Epithelial cell of esophagus (primary cell): ENCODE measurements at regions not wholly inside any gene's neighbourhood (a gene's known extent, or its start where the extent isn't known, plus 50 kb on each side); places are given as distances from the start of the nearest gene placed in this dataset.
"Not testable (repeated sequence)": the region's sequence is repeated elsewhere in the genome, so short reads cannot be mapped to it uniquely, and the experiment has no call there.

ENCODE experiments used
- DNase-seq: peaks from one replicate; pipeline ENCODE4 v3.0.0; 2010; ENCODE audit warnings: low read depth
- H3K4me3 ChIP-seq: 2 replicates; pipeline ENCODE4 v1.5.1; 2011; ENCODE audit warnings: mild to moderate bottlenecking, low read length, control low read depth
- TF ChIP-seq, protein P1 (sequence below): IDR thresholded peaks from 2 replicates; pipeline ENCODE4 v1.5.1; 2011; ENCODE audit warnings: low read depth, mild to moderate bottlenecking, low read length, control low read depth, inconsistent platforms; ENCODE audit not compliant: insufficient read depth; ENCODE audit errors: missing control alignments

- DNase-seq, result no peak
- TF ChIP-seq, protein P1, sequence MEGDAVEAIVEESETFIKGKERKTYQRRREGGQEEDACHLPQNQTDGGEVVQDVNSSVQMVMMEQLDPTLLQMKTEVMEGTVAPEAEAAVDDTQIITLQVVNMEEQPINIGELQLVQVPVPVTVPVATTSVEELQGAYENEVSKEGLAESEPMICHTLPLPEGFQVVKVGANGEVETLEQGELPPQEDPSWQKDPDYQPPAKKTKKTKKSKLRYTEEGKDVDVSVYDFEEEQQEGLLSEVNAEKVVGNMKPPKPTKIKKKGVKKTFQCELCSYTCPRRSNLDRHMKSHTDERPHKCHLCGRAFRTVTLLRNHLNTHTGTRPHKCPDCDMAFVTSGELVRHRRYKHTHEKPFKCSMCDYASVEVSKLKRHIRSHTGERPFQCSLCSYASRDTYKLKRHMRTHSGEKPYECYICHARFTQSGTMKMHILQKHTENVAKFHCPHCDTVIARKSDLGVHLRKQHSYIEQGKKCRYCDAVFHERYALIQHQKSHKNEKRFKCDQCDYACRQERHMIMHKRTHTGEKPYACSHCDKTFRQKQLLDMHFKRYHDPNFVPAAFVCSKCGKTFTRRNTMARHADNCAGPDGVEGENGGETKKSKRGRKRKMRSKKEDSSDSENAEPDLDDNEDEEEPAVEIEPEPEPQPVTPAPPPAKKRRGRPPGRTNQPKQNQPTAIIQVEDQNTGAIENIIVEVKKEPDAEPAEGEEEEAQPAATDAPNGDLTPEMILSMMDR, result no peak
- H3K4me3 ChIP-seq, result no peak overlapping the region
These were observed 723.4 kb downstream of the TRHDE start for GRCh38 chr12:72995616-72996015.

- DNase-seq, H3K4me3 ChIP-seq: not testable (repeated sequence)
These were observed 729.6 kb downstream of the TRHDE start for GRCh38 chr12:73001806-73002205.

DNA sequence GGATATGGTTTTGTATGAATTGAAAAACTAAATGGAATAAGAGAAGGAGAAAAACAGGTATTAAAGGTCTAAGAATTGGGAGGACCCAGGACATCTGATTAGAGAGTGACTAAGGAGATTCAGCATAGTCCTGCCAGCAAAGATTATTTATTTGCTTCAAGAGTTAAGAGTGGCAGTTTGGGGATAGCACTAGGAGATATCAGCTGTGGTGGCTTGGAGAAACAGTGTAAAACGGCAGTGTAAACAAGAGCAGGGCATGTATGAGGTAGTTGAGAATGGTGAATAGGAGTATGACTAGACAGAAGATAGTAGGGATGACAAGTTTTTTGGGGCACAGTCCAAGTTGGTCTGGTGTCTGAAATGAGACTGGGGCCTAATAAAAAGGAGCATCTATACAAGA is 730.3 kb downstream of the TRHDE start:
- not testable (repeated sequence) for H3K4me3 ChIP-seq, DNase-seq

DNA sequence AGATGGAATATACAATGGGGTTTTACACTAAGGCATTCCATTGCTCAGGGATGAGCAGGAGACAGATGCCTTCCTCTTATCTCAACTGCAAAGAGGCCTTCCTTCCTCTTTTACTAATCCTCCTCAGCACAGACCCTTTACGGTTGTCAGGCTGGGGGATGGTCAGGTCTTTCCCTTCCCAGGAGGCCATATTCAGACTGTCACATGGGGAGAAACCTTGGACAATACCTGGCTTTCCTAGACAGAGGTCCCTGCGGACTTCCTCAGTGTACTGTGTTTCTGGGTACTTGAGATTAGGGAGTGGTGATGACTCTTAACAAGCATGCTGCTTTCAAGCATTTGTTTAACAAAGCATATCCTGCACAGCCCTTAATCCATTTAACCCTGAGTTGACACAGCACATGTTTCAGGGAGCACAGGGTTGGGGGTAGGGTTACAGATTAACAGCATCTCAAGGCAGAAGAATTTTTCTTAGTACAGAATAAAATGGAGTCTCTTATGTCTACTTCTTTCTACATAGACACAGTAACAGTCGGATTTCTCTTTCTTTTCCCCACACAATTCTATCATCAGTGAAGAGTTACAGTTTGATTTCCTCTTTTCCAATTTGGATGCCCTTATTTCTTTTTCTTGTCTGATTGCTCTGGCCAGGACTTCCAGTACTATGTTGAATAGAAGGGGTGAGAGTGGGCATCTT is 737.1 kb downstream of the TRHDE start:
- not testable (repeated sequence) for H3K4me3 ChIP-seq, DNase-seq

DNA sequence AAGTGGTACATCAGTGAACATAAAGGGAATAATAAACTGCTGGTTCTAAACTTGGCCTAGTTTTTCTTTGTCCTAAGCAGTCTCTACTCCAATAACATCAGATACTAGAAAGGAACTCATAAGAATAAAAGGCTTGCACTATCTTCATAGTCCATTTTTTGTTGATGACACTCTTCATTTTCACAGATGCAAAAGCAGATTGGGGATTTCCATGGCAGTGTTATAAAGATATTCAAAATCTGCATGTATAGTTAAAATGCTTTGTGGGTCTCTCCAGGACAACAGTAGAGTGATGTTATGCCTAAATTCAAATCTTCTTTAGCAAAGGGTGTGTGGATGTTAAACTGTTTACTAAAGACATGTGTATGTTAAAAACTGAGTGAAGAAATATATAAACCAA is 745.8 kb downstream of the TRHDE start:
- TF ChIP-seq, protein P1, result no peak
- DNase-seq, result no peak
- no peak overlapping the region for H3K4me3 ChIP-seq

GRCh38 chr12:73053893-73054292 is 781.7 kb downstream of the TRHDE start:
- no peak for DNase-seq
- H3K4me3 ChIP-seq, result no peak overlapping the region
- TF ChIP-seq, protein P1, result no peak

DNA sequence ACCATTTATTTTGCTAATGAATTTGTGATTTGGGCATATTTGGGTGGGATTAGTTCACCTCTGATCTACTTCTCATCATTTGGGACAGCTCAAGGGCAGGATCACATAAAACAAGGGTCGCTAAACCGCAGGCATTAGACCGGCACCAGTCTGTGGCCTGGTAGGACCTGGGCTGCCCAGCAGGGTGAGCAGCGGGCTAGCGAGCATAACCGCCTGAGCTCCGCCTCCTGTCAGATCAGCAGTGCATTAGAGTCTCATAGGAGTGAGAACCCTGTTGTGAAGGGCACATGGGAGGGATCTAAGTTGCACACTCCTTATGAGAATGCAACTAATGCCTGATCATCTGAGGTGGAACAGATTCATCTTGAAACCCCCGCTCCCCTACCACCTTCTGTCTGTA is 785.3 kb downstream of the TRHDE start:
- DNase-seq, result no peak
- TF ChIP-seq, protein P1, result no peak
- H3K4me3 ChIP-seq, result no peak overlapping the region

DNA sequence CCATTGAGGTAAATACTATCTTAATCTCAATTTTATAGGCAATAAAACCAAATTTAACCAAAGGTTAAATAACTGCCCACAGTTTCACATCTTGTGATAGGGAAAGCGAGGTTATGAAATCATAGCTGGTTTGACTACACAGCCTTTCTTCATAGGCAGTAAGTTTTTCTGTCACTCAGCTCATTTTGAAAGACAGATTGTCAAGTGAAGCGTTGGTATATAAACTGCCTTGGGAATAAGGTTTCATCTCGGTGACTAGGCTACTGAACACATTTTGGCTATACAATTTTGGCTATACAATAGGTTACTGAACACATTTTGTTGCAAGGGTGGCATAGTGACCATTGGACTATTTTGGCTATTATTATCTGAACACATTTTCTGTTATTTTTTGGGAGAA is 793.7 kb downstream of the TRHDE start:
- TF ChIP-seq, protein P1, result no peak
- H3K4me3 ChIP-seq, result no peak overlapping the region
- no peak for DNase-seq

GRCh38 chr12:73067616-73068015 is 795.4 kb downstream of the TRHDE start:
- DNase-seq, result no peak
- TF ChIP-seq, protein P1, result no peak
- no peak overlapping the region for H3K4me3 ChIP-seq
